Activated naive CD4-positive, alpha-beta T cell treated with anti-CD3 and anti-CD28 coated beads, Interleukin-2, amount 50 U/mL, for 72 hours (primary cell): ENCODE measurements at regions not wholly inside any gene's neighbourhood (a gene's known extent, or its start where the extent isn't known, plus 50 kb on each side); places are given as distances from the start of the nearest gene placed in this dataset.

Source experiments
- ATAC-seq, 2 donors: fragments of 150-1000 bp; cut with Tn5 transposase; 2 replicates each; pipeline ENCODE4 v1.10.0; 2021; ENCODE audit warnings: mild to moderate bottlenecking in 2 of 2, moderate library complexity in 2 of 2
- DNase-seq, 2 donors: peaks; one replicate each; pipeline ENCODE4 v3.0.0; 2021 to 2022; ENCODE audit warnings: low spot score in 2 of 2
- H3K27ac Mint-ChIP-seq, 2 donors: one replicate each; pipeline ENCODE4 v1.8.0; 2022; ENCODE audit warnings: mild to moderate bottlenecking in 2 of 2, mixed read lengths in 2 of 2
- H3K36me3 Mint-ChIP-seq, 2 donors: one replicate each; pipeline ENCODE4 v1.8.0; 2022; ENCODE audit warnings: mixed read lengths in 2 of 2
- H3K9me3 Mint-ChIP-seq, 2 donors: one replicate each; pipeline ENCODE4 v1.8.0; 2022; ENCODE audit warnings: mixed read lengths in 2 of 2

DNA sequence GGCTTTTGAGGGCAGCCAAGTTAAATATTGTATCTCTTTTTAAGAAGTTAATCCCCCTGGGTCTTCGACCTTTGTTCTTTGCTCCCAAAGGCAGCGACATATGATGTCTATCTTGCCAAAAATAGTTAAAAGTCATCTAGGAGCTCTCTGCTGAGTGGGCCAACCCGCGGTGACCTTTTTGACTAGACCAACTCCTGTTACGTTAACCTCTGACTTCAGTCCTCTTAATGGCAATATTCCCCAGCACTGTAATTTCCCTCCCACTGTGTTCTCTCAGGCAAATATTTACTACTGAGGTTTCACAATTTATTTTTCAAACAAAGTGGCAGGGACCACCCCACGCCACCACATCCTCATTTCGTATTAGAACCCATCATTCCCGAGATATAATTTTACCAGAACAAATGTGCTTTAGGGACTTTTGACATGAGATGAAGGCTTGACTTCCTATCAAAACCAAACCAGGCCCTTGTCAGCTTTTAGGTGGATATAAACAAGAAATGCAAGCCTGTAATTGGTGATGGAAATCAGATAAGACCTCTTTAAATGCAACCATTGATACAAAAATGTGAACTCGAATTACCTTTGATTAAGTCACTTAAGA, 764.7 kb downstream of the SATB2 start:
- ATAC-seq (no peak), DNase-seq (no peak)
- H3K27ac Mint-ChIP-seq: no peak overlapping the region
- peaks cover 0 to 4% of the 10 kb centered on the region in 2 donors for H3K9me3 Mint-ChIP-seq
- H3K36me3 Mint-ChIP-seq: no peaks in the 10 kb centered on the region

DNA sequence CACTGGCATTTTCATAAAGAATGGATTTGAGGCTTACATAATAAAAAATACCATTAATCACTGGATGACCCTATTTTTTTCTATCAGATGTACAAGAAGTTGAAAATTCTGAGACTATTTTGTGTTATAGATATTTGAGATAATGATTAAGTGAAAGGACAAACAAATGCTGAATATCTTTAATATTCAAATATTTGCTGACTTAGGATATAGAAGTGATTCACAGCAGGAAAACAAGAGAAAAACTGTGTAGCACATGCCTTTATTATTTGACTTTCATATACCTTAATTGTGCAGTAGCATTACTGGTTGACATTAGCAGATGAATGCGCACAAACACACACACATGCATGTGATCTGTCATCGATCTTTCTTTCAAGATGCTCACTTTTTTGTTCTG, 766.5 kb downstream of the SATB2 start:
- no peak for DNase-seq
- no peak overlapping the region for H3K27ac Mint-ChIP-seq
- peaks cover 0 to 7% of the 10 kb centered on the region in 2 donors for H3K9me3 Mint-ChIP-seq
- H3K36me3 Mint-ChIP-seq: no peaks in the 10 kb centered on the region
- ATAC-seq: no peak

DNA sequence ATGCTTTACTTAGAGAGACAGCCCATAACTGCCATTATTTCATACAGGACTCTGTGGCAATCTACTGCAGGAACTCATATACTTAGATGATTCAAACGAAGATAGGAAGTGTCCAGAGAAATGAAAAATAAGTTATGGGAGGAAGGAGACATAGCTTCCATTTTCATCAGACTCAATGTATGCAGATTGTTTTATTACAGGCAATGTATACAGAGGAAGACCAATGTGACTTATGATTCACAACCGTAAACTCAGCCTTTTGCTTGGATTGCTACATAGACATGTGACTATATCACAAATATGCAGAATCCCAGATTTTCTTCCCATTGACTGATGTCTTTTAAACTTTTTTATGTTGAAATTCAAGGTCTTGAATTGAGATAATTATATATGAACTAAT, 793.4 kb downstream of the SATB2 start:
- H3K36me3 Mint-ChIP-seq: no peaks in the 10 kb centered on the region
- DNase-seq: no peak
- no peak for ATAC-seq
- H3K9me3 Mint-ChIP-seq: no peaks in the 10 kb centered on the region
- no peak overlapping the region for H3K27ac Mint-ChIP-seq

DNA sequence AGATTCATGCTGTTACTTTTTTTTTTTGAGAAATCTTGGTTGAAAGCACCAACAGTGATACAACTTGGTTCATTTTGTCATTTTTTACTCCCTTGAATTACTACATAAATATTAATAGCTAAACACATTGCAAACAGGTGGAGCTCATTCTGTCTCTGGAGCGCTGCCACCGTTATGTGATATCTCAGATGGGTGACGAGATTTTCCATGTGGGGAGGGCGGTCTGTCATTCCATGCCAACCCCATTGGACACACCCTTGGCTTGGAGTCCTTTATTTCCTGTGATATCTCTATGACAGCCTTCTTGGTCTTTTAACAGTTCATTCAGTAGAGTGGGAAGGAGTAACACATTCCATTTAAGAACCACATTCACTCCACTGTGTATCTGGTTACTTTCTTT, 794.8 kb downstream of the SATB2 start:
- no peak overlapping the region for H3K27ac Mint-ChIP-seq
- no peaks in the 10 kb centered on the region for H3K36me3 Mint-ChIP-seq
- no peaks in the 10 kb centered on the region for H3K9me3 Mint-ChIP-seq
- DNase-seq (no peak), ATAC-seq (no peak)

DNA sequence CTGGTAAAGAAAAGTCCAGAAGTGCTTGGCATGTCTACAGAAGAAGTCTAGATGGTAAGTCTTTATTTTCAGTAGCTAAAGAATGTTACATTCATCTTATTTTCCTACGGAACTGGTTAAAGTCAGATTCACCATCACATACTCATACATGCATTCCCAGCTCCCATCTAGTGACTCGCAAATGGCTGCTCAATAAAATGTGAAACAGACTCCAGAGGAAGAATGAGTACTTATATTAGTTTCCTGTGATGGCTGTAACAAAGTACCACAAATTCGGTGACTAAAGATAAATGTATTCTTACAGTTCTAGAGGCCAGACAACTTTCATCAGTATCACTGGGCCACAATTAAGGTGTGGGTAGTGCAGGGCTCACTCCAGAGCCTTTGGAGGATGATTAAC, 797.2 kb downstream of the SATB2 start:
- Mint-ChIP-seq H3K9me3 (no peaks in the 10 kb centered on the region), H3K36me3 (no peaks in the 10 kb centered on the region), H3K27ac (no peak overlapping the region)
- ATAC-seq: no peak
- DNase-seq: no peak

DNA sequence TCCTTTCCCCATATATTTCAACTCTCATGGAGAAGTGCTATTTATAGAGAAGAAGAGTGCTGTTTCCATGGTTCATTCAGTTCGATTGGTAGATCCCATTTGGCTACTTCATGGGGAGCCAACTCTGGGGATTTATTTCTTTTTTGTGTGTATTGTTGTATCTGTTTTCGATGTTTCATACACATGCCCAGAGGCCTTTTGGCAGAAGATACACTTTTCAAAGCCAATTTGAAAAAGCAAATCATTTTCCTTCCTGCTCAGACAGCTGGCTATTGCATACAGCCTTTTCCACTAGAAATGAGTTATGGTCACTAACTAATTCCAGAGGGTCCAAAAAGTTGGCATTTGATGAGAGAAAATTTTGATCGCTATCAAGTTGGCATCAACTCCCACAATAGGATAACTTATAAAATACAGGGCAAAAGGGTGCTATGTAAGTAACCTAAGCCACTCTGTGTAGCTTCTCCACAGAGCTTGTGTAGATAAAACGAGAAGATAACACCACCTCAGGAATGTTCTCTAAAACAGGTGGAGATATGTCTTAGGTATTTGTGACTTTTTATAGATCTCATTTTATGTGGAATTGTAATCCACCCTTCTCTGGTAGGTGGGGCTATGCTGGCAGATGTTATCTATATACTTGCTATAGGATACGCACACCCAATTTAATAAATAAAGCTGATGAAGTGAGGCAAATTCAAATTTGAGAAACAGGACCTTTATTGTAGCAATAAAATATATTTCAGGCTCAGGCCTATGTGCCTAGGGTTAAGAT, 798.5 kb downstream of the SATB2 start:
- no peak overlapping the region for H3K27ac Mint-ChIP-seq
- no peak for DNase-seq
- ATAC-seq: no peak
- H3K36me3 Mint-ChIP-seq: no peaks in the 10 kb centered on the region
- no peaks in the 10 kb centered on the region for H3K9me3 Mint-ChIP-seq

DNA sequence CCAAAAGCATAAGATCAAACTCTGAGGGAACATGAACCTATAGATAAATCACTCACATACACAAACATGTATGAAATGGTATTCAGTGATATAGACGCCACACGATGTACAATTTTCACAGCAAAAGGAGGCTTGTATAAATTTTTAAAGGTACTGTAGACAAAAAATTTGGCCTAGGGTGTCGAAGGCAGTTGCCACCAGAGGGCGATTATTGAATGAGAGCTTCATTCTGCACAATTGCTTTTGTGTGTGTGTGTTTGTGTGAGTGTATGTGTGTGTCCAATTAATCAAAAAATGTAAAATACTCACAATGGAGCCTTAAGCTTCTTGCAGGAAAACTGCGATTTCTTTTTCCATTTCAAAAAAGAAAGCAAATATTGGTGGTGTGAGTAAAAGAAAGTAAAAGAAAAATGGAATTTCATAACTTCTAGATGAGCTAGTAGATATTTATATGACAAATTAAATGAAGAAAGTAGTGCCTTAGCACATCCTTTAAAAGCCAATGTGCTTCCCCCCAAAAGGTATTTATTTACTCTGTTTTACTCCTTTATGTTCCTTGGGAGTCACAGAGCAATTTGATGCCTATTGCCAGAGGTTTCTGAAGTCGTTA, 800.1 kb downstream of the SATB2 start:
- no peak for ATAC-seq
- Mint-ChIP-seq H3K9me3 (no peaks in the 10 kb centered on the region), H3K27ac (no peak overlapping the region), H3K36me3 (no peaks in the 10 kb centered on the region)
- DNase-seq: no peak

DNA sequence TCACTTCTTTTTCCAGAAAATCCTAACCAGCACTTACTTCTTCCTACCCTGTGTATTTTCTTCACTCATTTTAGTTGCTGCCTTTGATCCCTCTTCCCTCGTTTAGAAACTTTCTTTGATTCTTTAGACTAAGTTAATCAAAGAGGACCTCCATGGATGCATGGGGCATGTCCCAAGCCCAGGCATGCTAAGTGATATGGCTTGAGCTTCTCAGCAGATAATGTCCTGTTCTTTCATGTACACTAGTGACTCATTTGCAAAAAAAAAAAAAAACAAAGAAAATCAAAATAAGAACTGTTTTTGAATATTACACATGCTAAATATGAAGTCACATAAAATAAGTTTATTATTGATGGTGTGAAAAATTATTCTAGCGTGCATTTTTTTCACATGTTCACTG, 800.9 kb downstream of the SATB2 start:
- Mint-ChIP-seq H3K27ac (no peak overlapping the region), H3K9me3 (no peaks in the 10 kb centered on the region), H3K36me3 (no peaks in the 10 kb centered on the region)
- DNase-seq (no peak), ATAC-seq (no peak)

DNA sequence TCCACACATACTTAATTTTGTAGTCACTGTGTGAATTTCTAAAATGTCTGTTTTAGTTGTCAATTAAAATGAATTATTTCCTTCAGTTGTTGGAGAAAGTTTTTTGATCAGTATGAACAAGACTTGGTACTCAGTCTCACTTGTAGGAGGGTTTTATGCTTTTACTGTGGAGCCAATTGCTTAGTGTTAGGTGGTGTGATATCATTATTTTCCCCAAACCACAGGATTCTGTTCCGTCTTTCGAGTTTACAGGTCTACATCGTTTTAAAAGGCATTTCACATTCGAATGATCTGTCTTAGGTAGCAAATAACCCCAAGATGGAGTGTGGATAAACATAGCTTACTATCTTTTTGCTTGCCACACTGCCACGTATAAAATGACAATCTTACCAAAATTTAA, 803.1 kb downstream of the SATB2 start:
- ATAC-seq: no peak

DNA sequence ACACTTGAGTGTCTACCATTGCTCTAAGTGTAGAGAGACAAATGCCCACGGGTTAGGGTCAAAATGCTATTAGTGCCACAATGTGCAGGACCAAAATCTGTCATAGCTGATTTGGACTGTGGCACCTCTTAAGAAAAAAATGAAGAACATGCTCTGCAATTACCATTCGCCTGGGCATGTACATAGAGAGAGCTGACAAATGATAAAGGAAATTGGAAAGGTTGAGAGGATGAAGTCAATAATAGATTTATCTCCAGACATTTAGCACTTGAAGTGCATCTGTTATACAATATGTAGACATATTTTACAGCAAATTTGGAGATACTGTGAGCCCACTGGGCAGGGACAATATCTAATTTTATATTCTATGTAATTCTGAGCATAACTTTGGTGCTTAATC, 804.4 kb downstream of the SATB2 start:
- Mint-ChIP-seq H3K9me3 (no peaks in the 10 kb centered on the region), H3K36me3 (no peaks in the 10 kb centered on the region), H3K27ac (no peak overlapping the region)
- no peak for ATAC-seq
- no peak for DNase-seq

More for the DNA sequence above, 803.1 kb downstream of the SATB2 start:
- Mint-ChIP-seq H3K27ac (no peak overlapping the region), H3K9me3 (no peaks in the 10 kb centered on the region), H3K36me3 (no peaks in the 10 kb centered on the region)
- DNase-seq: no peak

DNA sequence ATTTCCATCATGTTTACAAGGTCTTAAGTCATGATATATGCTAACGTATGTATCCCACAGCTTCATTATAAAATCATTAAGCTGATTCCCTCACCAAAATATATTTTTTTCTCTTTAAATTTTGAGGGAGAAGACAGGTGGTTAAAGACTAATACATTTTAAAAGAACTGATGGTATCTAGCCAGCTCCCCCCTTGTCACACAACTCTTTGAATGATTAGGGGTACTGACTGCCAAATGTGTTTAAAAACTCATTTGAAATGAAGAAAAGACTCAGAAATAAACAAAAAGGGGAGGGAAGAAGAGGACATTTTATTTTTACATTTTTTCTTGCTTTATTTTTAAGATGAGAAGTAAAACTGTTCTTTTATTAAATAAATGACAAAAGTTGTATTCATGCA, 805.3 kb downstream of the SATB2 start:
- no peaks in the 10 kb centered on the region for H3K36me3 Mint-ChIP-seq
- DNase-seq: no peak
- H3K27ac Mint-ChIP-seq: no peak overlapping the region
- no peaks in the 10 kb centered on the region for H3K9me3 Mint-ChIP-seq
- no peak for ATAC-seq

DNA sequence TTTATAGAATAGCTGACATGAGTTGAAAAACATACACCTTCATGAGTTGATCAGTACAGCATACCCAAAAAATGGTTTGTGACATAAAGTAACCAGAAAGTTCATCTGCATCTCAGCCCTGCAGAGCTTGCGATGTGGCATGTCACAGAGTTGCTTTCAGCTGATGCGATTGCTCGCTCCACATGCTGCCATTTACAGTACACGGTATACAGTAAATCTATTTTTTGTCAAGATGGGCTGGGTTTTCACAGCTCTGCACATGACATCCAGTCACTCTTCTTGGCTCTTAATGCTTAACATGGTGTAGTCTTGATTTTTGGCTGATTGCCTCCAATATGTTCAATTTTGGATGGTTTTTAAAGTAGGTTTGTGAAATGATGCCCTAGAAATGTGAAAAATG, 811.9 kb downstream of the SATB2 start:
- no peaks in the 10 kb centered on the region for H3K36me3 Mint-ChIP-seq
- no peak overlapping the region for H3K27ac Mint-ChIP-seq
- H3K9me3 Mint-ChIP-seq: no peaks in the 10 kb centered on the region
- ATAC-seq: no peak
- no peak for DNase-seq

DNA sequence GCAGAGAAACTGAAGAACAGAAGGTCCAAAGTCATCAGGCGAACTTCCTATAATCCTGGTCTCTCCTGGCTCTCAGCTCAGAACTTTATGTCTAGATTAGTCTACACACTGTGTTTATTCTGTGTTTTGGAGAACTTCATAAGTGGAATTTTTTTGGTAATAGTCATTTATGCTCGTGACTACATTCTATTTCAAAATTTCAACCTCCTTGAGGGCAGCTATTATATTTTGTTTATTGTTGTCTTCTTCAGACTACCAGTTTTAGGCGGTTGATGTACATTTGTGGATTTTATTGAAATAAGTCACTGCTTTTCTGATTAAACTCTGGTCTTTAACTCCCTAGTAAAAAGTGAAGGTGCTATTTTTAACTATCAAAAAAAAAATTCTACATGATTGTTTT, 816.6 kb downstream of the SATB2 start:
- Mint-ChIP-seq H3K27ac (no peak overlapping the region), H3K9me3 (no peaks in the 10 kb centered on the region), H3K36me3 (no peaks in the 10 kb centered on the region)
- ATAC-seq (no peak), DNase-seq (no peak)

DNA sequence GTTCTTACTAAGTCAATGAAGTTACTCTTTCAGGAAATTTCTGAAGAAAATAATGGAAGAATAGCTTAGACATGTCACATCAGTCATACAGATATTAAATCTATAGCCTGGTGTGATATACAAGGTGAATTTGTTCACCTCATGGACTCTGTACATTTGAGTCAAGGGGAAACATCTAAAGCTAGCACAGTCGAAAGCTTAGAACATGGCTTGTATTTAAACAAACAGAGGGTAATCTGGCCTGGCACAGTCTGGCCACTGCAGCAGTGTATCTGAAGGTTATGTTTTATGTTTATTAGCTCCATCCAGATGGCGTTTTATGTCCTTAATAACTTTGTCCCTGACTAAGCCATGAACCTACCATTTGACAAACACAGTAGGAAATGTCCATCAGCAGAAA, 817.3 kb downstream of the SATB2 start:
- Mint-ChIP-seq H3K9me3 (no peaks in the 10 kb centered on the region), H3K36me3 (no peaks in the 10 kb centered on the region), H3K27ac (no peak overlapping the region)
- DNase-seq (no peak), ATAC-seq (no peak)

DNA sequence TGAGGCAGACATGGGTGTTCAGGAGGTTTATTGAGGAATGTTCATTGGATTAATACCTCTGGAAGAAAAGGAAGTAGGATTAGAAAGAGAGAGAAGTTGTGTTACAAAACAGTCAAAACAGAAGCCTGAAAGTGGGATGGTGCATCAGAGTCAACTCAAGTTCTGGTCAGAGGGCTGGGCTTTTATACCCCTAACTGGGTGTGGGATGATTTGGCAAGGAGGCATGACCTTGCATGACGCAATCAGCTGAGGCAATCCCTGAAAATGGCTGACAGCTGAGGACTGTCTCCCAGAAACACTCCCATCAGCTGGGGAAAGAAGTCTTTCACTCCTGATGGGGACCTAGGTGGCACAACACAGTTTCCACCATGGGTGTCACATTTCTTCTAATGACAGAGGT, 818.2 kb downstream of the SATB2 start:
- Mint-ChIP-seq H3K27ac (no peak overlapping the region), H3K9me3 (no peaks in the 10 kb centered on the region), H3K36me3 (no peaks in the 10 kb centered on the region)
- DNase-seq (no peak), ATAC-seq (no peak)

DNA sequence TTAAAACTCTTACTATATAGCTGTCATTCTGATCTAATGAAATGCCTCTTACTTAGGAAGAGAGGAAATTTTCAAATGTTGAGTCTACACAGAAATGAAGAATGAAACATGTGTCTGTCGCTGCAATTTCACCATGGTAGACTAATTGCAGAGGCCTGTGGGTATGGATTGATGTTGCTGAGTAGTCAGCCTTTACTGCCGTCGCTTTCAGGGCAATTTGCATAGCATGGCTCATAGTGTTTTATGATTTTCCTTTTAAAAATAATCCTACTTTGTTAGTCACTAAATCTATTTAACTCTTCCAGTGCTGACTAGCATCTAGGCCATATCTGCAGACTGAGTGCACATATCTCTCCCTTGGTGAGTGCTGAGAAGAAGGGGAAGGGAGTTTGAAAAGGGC, 819.2 kb downstream of the SATB2 start:
- Mint-ChIP-seq H3K36me3 (no peaks in the 10 kb centered on the region), H3K9me3 (no peaks in the 10 kb centered on the region), H3K27ac (no peak overlapping the region)
- DNase-seq: no peak
- no peak for ATAC-seq

DNA sequence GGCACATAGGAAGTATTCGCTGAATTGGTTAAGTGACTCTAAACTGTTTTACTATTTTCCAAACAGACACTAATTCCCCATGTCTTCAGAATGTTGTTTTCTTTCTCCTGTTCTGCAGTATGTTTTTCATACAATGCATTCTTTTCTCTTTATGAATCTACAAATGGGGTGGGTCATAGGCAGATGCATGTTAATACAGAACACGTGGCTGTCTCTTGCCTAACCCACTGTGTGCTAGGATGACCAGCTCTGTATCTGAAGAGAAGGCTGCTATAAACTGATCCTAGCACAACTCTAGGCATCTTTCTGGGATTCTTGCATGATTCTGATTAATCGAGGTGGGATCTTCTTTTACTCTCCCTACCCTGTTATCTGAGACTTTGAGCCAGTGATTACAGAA, 826.0 kb downstream of the PLCL1 start:
- no peaks in the 10 kb centered on the region for H3K9me3 Mint-ChIP-seq
- ATAC-seq: no peak
- no peak for DNase-seq
- no peak overlapping the region for H3K27ac Mint-ChIP-seq
- no peaks in the 10 kb centered on the region for H3K36me3 Mint-ChIP-seq

DNA sequence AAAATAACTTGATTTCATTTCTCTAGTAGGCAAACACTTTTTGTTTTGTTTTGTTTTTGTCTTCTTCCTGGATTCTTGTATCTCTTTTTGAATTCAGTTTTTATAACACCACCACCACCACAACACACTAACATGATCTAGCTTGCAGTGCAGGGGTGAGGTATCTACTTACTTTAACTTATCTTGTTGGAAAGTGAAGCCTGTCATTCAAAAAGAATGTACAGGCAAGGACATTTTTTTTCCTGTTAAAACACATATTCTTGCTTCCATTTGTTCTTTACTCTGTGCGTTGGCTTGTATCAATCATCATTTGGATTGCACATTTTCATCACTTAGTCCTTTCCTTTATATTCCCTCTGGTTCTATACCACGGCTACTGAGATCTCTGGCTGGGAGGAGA, 824.2 kb downstream of the PLCL1 start:
- ATAC-seq: no peak
- Mint-ChIP-seq H3K36me3 (no peaks in the 10 kb centered on the region), H3K9me3 (peaks cover 0 to 3% of the 10 kb centered on the region in 2 donors), H3K27ac (no peak overlapping the region)
- DNase-seq: no peak
